ENCODE measurements at regions not wholly inside any gene's neighbourhood (a gene's known extent, or its start where the extent isn't known, plus 50 kb on each side); places are given as distances from the start of the nearest gene placed in this dataset.

- no peak for DNase-seq
These were observed 212.6 kb downstream of the DTHD1 start for GRCh38 chr4:36494016-36494415.

GRCh38 chr4:36494747-36495146, 213.3 kb downstream of the DTHD1 start:
- DNase-seq: no peak

- no peak for DNase-seq
These were observed 220.9 kb downstream of the DTHD1 start for GRCh38 chr4:36502350-36502749.

GRCh38 chr4:36508394-36508793, 227.0 kb downstream of the DTHD1 start:
- no peak for DNase-seq

GRCh38 chr4:36509845-36510244, 228.4 kb downstream of the DTHD1 start:
- no peak for DNase-seq

- DNase-seq: no peak
These were observed 230.4 kb downstream of the DTHD1 start for GRCh38 chr4:36511785-36512184.

- no peak for DNase-seq
These were observed 235.2 kb downstream of the DTHD1 start for GRCh38 chr4:36516522-36517095.

GRCh38 chr4:36523182-36523581, 241.8 kb downstream of the DTHD1 start:
- DNase-seq: no peak

- DNase-seq: no peak
These were observed 251.4 kb downstream of the DTHD1 start for GRCh38 chr4:36532670-36533379.

GRCh38 chr4:36533944-36534343, 252.5 kb downstream of the DTHD1 start:
- DNase-seq: no peak

GRCh38 chr4:36547383-36547782, 266.0 kb downstream of the DTHD1 start:
- no peak for DNase-seq

- DNase-seq: no peak
These were observed 267.8 kb downstream of the DTHD1 start for GRCh38 chr4:36549252-36549651.

GRCh38 chr4:36549992-36550391, 268.6 kb downstream of the DTHD1 start:
- no peak for DNase-seq

- no peak for DNase-seq
These were observed 270.3 kb downstream of the DTHD1 start for GRCh38 chr4:36551697-36552214.

- no peak for DNase-seq
These were observed 271.6 kb downstream of the DTHD1 start for GRCh38 chr4:36553029-36553428.

- DNase-seq: no peak
These were observed 272.0 kb downstream of the DTHD1 start for GRCh38 chr4:36553453-36553852.

GRCh38 chr4:36556984-36557383, 275.6 kb downstream of the DTHD1 start:
- DNase-seq: no peak

GRCh38 chr4:36568575-36568974, 287.2 kb downstream of the DTHD1 start:
- DNase-seq: no peak

- DNase-seq: no peak
These were observed 292.0 kb downstream of the DTHD1 start for GRCh38 chr4:36573441-36573840.

GRCh38 chr4:36574816-36575215, 293.4 kb downstream of the DTHD1 start:
- no peak for DNase-seq

GRCh38 chr4:36582198-36582597, 300.8 kb downstream of the DTHD1 start:
- DNase-seq: no peak

GRCh38 chr4:36587909-36588472, 306.6 kb downstream of the DTHD1 start:
- DNase-seq: no peak

- DNase-seq: no peak
These were observed 308.9 kb downstream of the DTHD1 start for GRCh38 chr4:36590343-36590742.

- DNase-seq: no peak
These were observed 320.6 kb downstream of the DTHD1 start for GRCh38 chr4:36601864-36602495.

All from activated T-cell treated with anti-CD3 and anti-CD28 coated beads for 4 hours (primary cell).